Activated T-helper 17 cell treated with anti-CD3 and anti-CD28 coated beads, Interleukin-2, amount 50 U/mL, for 72 hours (primary cell): ENCODE measurements at regions not wholly inside any gene's neighbourhood (a gene's known extent, or its start where the extent isn't known, plus 50 kb on each side); places are given as distances from the start of the nearest gene placed in this dataset.

Source experiments
- ATAC-seq: fragments of 150-1000 bp; cut with Tn5 transposase; replicated peaks from 2 replicates; pipeline ENCODE4 v1.10.0; 2021; ENCODE audit warnings: mild to moderate bottlenecking, moderate library complexity
- H3K27ac Mint-ChIP-seq: one replicate; pipeline ENCODE4 v1.8.0; 2022; ENCODE audit warnings: mixed read lengths
- H3K27me3 Mint-ChIP-seq: one replicate; pipeline ENCODE4 v1.8.0; 2022; ENCODE audit warnings: mixed read lengths
- H3K36me3 Mint-ChIP-seq: one replicate; pipeline ENCODE4 v1.8.0; 2022; ENCODE audit warnings: low read depth, mild to moderate bottlenecking, mixed read lengths
- H3K4me1 Mint-ChIP-seq: one replicate; pipeline ENCODE4 v1.8.0; 2022; ENCODE audit warnings: mixed read lengths
- H3K4me3 Mint-ChIP-seq: one replicate; pipeline ENCODE4 v1.8.0; 2022; ENCODE audit warnings: mild to moderate bottlenecking, mixed read lengths
- H3K9me3 Mint-ChIP-seq: one replicate; pipeline ENCODE4 v1.8.0; 2022; ENCODE audit warnings: mixed read lengths

DNA sequence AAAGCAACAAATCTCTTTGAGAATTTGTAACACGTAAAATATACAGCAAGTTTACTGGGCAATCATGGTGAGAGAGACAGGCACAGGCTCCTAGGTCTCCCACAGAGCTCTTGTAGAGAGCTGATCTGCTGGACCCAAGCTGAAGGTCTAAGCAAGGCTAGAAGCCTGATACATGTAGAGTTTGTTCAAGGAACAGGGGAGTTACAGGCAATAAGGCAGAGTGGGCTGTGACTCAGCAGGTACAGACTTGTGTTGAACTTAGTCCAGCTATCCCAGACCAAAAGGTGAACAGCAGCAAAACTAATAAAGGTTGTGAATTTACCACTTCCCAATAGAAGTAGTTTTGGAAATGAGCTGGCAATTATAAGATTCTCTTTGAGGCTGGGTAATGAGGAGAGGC, 273.6 kb downstream of the GRIN2B start:
- Mint-ChIP-seq H3K4me3 (no peak overlapping the region), H3K4me1 (no peaks in the 10 kb centered on the region), H3K27me3 (peaks cover 20% of the 10 kb centered on the region)

GRCh38 chr12:13702381-13702780, 279.0 kb downstream of the GRIN2B start:
- no peaks in the 10 kb centered on the region for H3K9me3 Mint-ChIP-seq
- H3K27me3 Mint-ChIP-seq, result peaks cover 17% of the 10 kb centered on the region
- no peaks in the 10 kb centered on the region for H3K36me3 Mint-ChIP-seq
- no peak overlapping the region for H3K4me3 Mint-ChIP-seq
- ATAC-seq, result no peak
- H3K4me1 Mint-ChIP-seq, result no peaks in the 10 kb centered on the region
- no peak overlapping the region for H3K27ac Mint-ChIP-seq

More for the DNA sequence above, 273.6 kb downstream of the GRIN2B start:
- Mint-ChIP-seq H3K9me3 (no peaks in the 10 kb centered on the region), H3K27ac (no peak overlapping the region), H3K36me3 (no peaks in the 10 kb centered on the region)
- ATAC-seq, result no peak

DNA sequence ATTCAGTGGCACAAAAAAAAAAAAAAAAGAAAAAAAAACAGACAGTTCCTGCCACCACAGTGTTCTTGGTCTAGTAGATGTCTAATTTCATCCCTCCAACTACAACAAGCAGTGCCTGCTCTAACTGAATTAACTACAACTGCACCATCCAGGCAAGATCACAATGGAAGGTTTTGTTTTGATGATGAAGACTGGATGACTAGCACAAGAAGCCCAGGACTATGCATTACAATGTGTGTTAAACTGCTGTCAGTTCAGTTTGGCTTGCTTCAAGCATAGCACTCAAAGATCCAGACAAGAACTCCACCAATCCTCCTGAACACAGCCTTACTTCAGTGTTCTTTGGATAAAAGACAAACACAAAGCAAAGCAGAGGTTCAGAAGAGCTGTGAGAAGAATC, 279.9 kb downstream of the GRIN2B start:
- no peak overlapping the region for H3K4me3 Mint-ChIP-seq
- no peaks in the 10 kb centered on the region for H3K9me3 Mint-ChIP-seq
- H3K27ac Mint-ChIP-seq, result no peak overlapping the region
- H3K36me3 Mint-ChIP-seq, result no peaks in the 10 kb centered on the region
- peaks cover 11% of the 10 kb centered on the region for H3K27me3 Mint-ChIP-seq
- no peak for ATAC-seq
- H3K4me1 Mint-ChIP-seq, result no peaks in the 10 kb centered on the region

DNA sequence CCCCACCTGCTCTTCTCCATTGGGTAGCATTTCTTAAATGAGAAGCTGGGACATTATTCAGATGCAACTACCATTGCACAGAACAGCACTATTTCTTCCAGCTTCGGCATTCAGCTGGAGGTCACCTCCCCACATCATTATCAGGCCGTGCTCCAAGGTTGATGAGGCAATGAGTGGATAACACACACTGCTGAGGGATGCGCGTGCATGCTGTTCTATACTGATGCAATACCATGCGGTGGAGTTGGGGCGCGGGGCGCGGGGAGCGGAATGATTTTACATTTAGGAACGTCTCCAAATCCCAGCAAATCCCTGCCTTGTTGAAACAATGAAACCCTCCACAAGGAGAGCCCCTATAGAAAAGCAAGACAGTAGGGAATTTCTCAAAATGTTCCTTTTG, 283.4 kb downstream of the GRIN2B start:
- H3K9me3 Mint-ChIP-seq, result peaks cover 4% of the 10 kb centered on the region
- no peak for ATAC-seq
- H3K4me3 Mint-ChIP-seq, result no peak overlapping the region
- H3K36me3 Mint-ChIP-seq, result no peaks in the 10 kb centered on the region
- no peak overlapping the region for H3K27ac Mint-ChIP-seq
- H3K27me3 Mint-ChIP-seq, result peaks cover 15% of the 10 kb centered on the region
- no peaks in the 10 kb centered on the region for H3K4me1 Mint-ChIP-seq

DNA sequence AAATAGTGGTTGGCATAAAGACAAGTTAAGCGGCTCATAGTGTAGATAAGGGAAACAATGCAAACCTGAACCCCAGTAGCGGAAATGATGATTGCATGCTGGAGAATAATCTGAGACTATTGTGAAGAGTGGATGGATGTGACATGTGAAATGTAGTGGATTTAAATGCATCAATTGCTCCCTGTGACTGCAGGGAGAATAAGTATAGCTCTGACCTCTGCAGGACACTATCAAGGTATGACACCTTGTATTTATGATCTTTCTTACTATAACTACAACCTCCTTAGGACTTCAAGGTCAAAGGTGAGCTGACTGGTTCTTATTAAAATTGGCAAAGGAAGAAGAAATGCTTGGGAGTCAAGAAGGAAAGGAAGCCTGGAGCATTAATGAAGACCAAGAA, 285.6 kb downstream of the GRIN2B start:
- peaks cover 20% of the 10 kb centered on the region for H3K27me3 Mint-ChIP-seq
- H3K9me3 Mint-ChIP-seq, result peaks cover 7% of the 10 kb centered on the region
- H3K4me3 Mint-ChIP-seq, result no peak overlapping the region
- H3K36me3 Mint-ChIP-seq, result no peaks in the 10 kb centered on the region
- no peak for ATAC-seq
- no peaks in the 10 kb centered on the region for H3K4me1 Mint-ChIP-seq
- no peak overlapping the region for H3K27ac Mint-ChIP-seq

DNA sequence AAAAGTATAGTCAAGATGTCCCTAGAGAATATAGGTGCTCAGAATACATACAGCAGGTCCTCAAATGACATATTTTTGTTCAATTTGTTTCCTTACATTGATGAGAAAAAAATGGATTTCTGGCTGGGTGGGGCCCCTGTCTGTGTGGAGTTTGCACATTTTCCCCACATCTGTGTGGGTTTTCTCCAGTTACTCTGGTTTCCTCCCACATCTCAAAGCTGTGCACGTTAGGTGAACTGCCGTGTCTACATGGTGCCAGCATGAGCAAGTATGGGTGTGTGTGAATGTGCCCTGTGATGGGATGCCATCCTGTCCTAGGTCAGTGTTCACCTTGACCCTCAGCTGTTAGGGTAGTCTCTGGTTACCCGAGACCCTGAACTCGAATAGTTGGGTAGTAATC, 289.1 kb downstream of the GRIN2B start:
- Mint-ChIP-seq H3K27ac (no peak overlapping the region), H3K4me3 (no peak overlapping the region), H3K9me3 (peaks cover 7% of the 10 kb centered on the region), H3K36me3 (no peaks in the 10 kb centered on the region), H3K27me3 (peaks cover 31% of the 10 kb centered on the region), H3K4me1 (no peaks in the 10 kb centered on the region)
- ATAC-seq, result no peak

DNA sequence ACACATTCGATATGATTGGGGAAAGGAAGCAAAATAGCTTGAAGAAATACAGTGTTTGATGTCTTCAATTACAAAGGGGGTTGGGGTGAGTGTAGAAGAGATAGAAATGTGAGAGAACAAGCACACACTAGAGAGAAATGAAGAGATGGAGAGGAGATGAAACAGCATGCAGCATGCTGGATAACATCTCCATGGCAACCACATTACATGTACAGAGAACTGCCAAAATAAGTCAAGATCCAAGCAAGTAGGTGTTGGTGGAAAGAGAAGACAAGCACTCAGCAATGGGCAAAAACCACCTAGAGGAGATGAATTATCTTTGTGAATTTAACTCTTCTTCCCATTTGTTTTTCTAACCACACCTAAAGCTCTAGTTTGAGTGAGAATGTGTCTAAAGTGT, 289.8 kb downstream of the GRIN2B start:
- H3K9me3 Mint-ChIP-seq, result peaks cover 7% of the 10 kb centered on the region

GRCh38 chr12:13687633-13688032, 293.8 kb downstream of the GRIN2B start:
- peaks cover 18% of the 10 kb centered on the region for H3K27me3 Mint-ChIP-seq
- H3K4me3 Mint-ChIP-seq, result no peak overlapping the region
- H3K27ac Mint-ChIP-seq, result no peak overlapping the region
- H3K36me3 Mint-ChIP-seq, result no peaks in the 10 kb centered on the region
- no peak for ATAC-seq
- peaks cover 4% of the 10 kb centered on the region for H3K9me3 Mint-ChIP-seq
- H3K4me1 Mint-ChIP-seq, result no peaks in the 10 kb centered on the region

More for the DNA sequence above, 289.8 kb downstream of the GRIN2B start:
- Mint-ChIP-seq H3K27me3 (peaks cover 30% of the 10 kb centered on the region), H3K27ac (no peak overlapping the region), H3K4me1 (no peaks in the 10 kb centered on the region), H3K36me3 (no peaks in the 10 kb centered on the region), H3K4me3 (no peak overlapping the region)
- ATAC-seq, result no peak

DNA sequence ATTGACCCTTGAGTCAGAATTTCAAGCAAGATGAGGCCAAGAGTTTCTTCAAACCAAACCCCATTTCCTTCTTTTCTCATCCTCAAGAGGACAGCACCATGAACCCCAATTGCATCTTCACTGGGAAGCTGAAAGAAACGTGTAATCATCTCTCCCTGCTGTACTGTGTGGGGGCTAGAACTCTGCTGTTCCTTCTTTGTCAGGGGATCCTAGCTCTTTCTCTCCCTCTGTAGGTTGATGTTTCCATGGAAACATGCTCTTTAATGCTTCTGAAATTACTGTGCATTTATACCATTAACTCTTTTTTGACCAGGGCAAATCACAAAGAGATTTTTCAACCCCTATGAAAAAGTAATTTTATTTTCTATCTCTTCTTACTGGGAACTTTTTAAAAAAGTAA, 295.1 kb downstream of the GRIN2B start:
- no peaks in the 10 kb centered on the region for H3K4me1 Mint-ChIP-seq
- no peaks in the 10 kb centered on the region for H3K36me3 Mint-ChIP-seq
- H3K4me3 Mint-ChIP-seq, result no peak overlapping the region
- no peak for ATAC-seq
- no peaks in the 10 kb centered on the region for H3K9me3 Mint-ChIP-seq
- H3K27me3 Mint-ChIP-seq, result peaks cover 13% of the 10 kb centered on the region
- no peak overlapping the region for H3K27ac Mint-ChIP-seq

GRCh38 chr12:13680916-13681315, 300.5 kb downstream of the GRIN2B start:
- H3K27ac Mint-ChIP-seq, result no peak overlapping the region
- H3K9me3 Mint-ChIP-seq, result no peaks in the 10 kb centered on the region
- no peak overlapping the region for H3K4me3 Mint-ChIP-seq
- no peaks in the 10 kb centered on the region for H3K4me1 Mint-ChIP-seq
- H3K27me3 Mint-ChIP-seq, result peaks cover 7% of the 10 kb centered on the region
- ATAC-seq, result no peak
- H3K36me3 Mint-ChIP-seq, result no peaks in the 10 kb centered on the region

DNA sequence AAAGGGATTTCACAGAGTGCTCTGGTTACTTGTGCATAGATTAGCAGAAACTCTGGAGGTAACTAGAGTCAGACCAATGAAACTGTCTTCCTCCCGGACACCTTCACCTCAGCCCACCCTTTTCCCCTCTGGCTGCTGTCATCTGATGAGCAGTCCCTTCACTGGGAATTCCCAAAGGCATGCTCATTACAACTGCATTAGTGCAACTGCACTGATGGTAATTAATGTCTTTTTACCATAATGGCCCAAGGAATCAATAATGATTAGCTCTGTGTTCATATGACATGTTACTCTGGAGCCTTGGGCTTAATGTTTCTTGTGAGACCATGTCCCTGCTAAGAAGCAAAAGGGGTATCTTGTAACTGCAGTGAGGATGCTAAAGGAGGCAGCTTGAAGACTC, 304.5 kb downstream of the GRIN2B start:
- Mint-ChIP-seq H3K4me3 (no peak overlapping the region), H3K4me1 (no peaks in the 10 kb centered on the region), H3K27ac (no peak overlapping the region), H3K36me3 (no peaks in the 10 kb centered on the region), H3K27me3 (peaks cover 14% of the 10 kb centered on the region), H3K9me3 (peaks cover 5% of the 10 kb centered on the region)
- ATAC-seq, result no peak

DNA sequence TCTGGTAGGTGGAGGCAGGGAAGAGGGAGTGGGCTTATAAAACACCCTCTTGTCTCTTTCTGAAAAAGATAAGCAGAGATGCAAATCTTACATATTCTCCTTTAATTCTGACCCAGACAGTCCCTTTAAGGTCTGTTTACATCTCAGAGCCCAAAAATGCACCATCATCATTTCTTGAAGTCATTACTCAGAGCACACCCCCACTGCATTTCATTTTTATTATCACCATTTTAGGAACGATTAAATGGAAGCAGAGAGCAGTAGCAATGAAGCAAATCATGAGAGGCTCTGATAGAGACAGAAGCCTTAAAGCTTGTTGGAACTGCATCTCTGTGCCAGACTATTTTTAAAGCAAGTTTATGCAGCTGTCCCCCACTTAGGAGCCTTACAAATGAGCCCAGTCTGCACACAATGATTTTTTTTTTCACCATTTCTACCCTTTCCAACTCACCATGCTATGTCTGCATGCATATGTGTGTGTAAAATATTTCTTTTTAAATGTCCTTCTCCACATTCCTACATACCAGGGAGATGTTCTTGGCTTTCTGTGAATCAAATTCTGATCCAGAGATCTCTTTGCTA, 311.0 kb downstream of the GRIN2B start:
- H3K27me3 Mint-ChIP-seq, result peaks cover 26% of the 10 kb centered on the region
- H3K4me1 Mint-ChIP-seq, result no peaks in the 10 kb centered on the region
- H3K9me3 Mint-ChIP-seq, result peaks cover 5% of the 10 kb centered on the region
- H3K36me3 Mint-ChIP-seq, result no peaks in the 10 kb centered on the region
- ATAC-seq, result no peak
- H3K4me3 Mint-ChIP-seq, result no peak overlapping the region
- no peak overlapping the region for H3K27ac Mint-ChIP-seq

- no peak for ATAC-seq
- Mint-ChIP-seq H3K4me1 (no peaks in the 10 kb centered on the region), H3K27me3 (peaks cover 26% of the 10 kb centered on the region), H3K4me3 (no peak overlapping the region), H3K36me3 (no peaks in the 10 kb centered on the region), H3K9me3 (peaks cover 5% of the 10 kb centered on the region), H3K27ac (no peak overlapping the region)
Measured at GRCh38 chr12:13668880-13669279, 312.5 kb downstream of the GRIN2B start.

DNA sequence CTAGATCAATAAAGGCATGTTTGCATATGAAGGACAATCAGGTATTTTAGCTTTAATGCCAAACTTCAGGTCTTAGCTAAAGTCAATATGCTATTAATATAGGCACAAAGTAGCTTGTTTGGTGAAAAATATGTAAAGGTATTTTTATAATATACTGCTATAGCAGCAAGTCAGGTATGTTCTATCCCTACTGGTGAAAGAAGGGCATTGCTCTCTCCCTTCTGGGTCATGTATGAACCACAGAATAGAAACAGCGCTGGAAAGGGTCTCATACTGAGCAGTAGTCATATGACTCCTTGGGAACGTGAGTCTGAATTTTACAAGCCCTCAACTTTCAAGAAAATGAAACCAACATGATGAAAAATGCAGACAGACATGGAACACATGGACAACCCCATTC, 314.6 kb downstream of the GRIN2B start:
- no peaks in the 10 kb centered on the region for H3K36me3 Mint-ChIP-seq
- H3K4me3 Mint-ChIP-seq, result no peak overlapping the region
- no peak for ATAC-seq
- peaks cover 19% of the 10 kb centered on the region for H3K27me3 Mint-ChIP-seq
- H3K27ac Mint-ChIP-seq, result no peak overlapping the region
- H3K9me3 Mint-ChIP-seq, result no peaks in the 10 kb centered on the region
- no peaks in the 10 kb centered on the region for H3K4me1 Mint-ChIP-seq

GRCh38 chr12:13661005-13661887, 320.2 kb downstream of the GRIN2B start:
- Mint-ChIP-seq H3K27me3 (peaks cover 12% of the 10 kb centered on the region), H3K36me3 (no peaks in the 10 kb centered on the region), H3K4me1 (no peaks in the 10 kb centered on the region), H3K9me3 (no peaks in the 10 kb centered on the region), H3K27ac (no peak overlapping the region), H3K4me3 (no peak overlapping the region)
- ATAC-seq, result no peak
